ENCODE measurements at regions not wholly inside any gene's neighbourhood (a gene's known extent, or its start where the extent isn't known, plus 50 kb on each side); places are given as distances from the start of the nearest gene placed in this dataset.

GRCh38 chr10:130770018-130770630 is 541.4 kb downstream of the TCERG1L start:
- H4K20me1 ChIP-seq (ENCODE audit: insufficient read depth, low read length, poor library complexity, severe bottlenecking), result no peaks in the 10 kb centered on the region
- no peaks in the 10 kb centered on the region for H3F3A ChIP-seq (ENCODE audit: low read depth)
- H3K9me3 ChIP-seq (ENCODE audit: insufficient read depth, low read depth, low read length), result peaks cover 7% of the 10 kb centered on the region; the same call in 1 of the 2 replicates
- H3K27me3 ChIP-seq (ENCODE audit: insufficient read depth, low read length, poor library complexity, severe bottlenecking), result no peaks in the 10 kb centered on the region
- no peak overlapping the region for H3K9ac ChIP-seq (ENCODE audit: low read depth, low read length, poor library complexity, severe bottlenecking)
- no peaks in the 10 kb centered on the region for H3K36me3 ChIP-seq (ENCODE audit: insufficient read depth, low read length)
- TF ChIP-seq CTCF (conservative IDR thresholded peaks at IDR 0.05; ENCODE audit: low read length) (no peak), EZH2phosphoT487 (IDR thresholded peaks at IDR 0.05; ENCODE audit: borderline replicate concordance) (no peak)
- H2AFZ ChIP-seq (ENCODE audit: low read length), result no peak overlapping the region
- H3K4me2 ChIP-seq (ENCODE audit: low read depth, low read length, poor library complexity, severe bottlenecking), result no peak overlapping the region
- H3K9me2 ChIP-seq (replicated peaks; ENCODE audit: low read depth, low read length), result no peaks in the 10 kb centered on the region
- H3K4me1 ChIP-seq (ENCODE audit: insufficient read depth, low read length, poor library complexity, severe bottlenecking), result no peaks in the 10 kb centered on the region
- H3K79me2 ChIP-seq (ENCODE audit: insufficient read depth, low read length), result no peaks in the 10 kb centered on the region
- no peak overlapping the region for H3K4me3 ChIP-seq (ENCODE audit: low read length, poor library complexity, severe bottlenecking)

GRCh38 chr10:130771491-130771946 is 540.0 kb downstream of the TCERG1L start:
- H3K9me2 ChIP-seq (replicated peaks; ENCODE audit: low read depth, low read length), result no peaks in the 10 kb centered on the region
- H4K20me1 ChIP-seq (ENCODE audit: insufficient read depth, low read length, poor library complexity, severe bottlenecking), result no peaks in the 10 kb centered on the region
- no peaks in the 10 kb centered on the region for H3F3A ChIP-seq (ENCODE audit: low read depth)
- H3K27me3 ChIP-seq (ENCODE audit: insufficient read depth, low read length, poor library complexity, severe bottlenecking), result no peaks in the 10 kb centered on the region
- peaks cover 7% of the 10 kb centered on the region; the same call in 1 of the 2 replicates for H3K9me3 ChIP-seq (ENCODE audit: insufficient read depth, low read depth, low read length)
- no peaks in the 10 kb centered on the region for H3K4me1 ChIP-seq (ENCODE audit: insufficient read depth, low read length, poor library complexity, severe bottlenecking)
- no peak overlapping the region for H3K4me2 ChIP-seq (ENCODE audit: low read depth, low read length, poor library complexity, severe bottlenecking)
- H3K4me3 ChIP-seq (ENCODE audit: low read length, poor library complexity, severe bottlenecking), result no peak overlapping the region
- no peaks in the 10 kb centered on the region for H3K36me3 ChIP-seq (ENCODE audit: insufficient read depth, low read length)
- no peak for TF ChIP-seq EZH2phosphoT487 (IDR thresholded peaks at IDR 0.05; ENCODE audit: borderline replicate concordance)
- TF ChIP-seq CTCF (conservative IDR thresholded peaks at IDR 0.05; ENCODE audit: low read length), result no peak
- no peaks in the 10 kb centered on the region for H3K79me2 ChIP-seq (ENCODE audit: insufficient read depth, low read length)
- H2AFZ ChIP-seq (ENCODE audit: low read length), result no peak overlapping the region
- no peak overlapping the region for H3K9ac ChIP-seq (ENCODE audit: low read depth, low read length, poor library complexity, severe bottlenecking)

- Histone ChIP-seq H4K20me1 (ENCODE audit: insufficient read depth, low read length, poor library complexity, severe bottlenecking) (no peaks in the 10 kb centered on the region), H3K9me3 (ENCODE audit: insufficient read depth, low read depth, low read length) (peaks cover 4% of the 10 kb centered on the region; the same call in 1 of the 2 replicates), H3K9ac (ENCODE audit: low read depth, low read length, poor library complexity, severe bottlenecking) (no peak overlapping the region), H3K4me1 (ENCODE audit: insufficient read depth, low read length, poor library complexity, severe bottlenecking) (no peaks in the 10 kb centered on the region), H3K4me3 (ENCODE audit: low read length, poor library complexity, severe bottlenecking) (no peak overlapping the region), H3K4me2 (ENCODE audit: low read depth, low read length, poor library complexity, severe bottlenecking) (no peak overlapping the region), H3F3A (ENCODE audit: low read depth) (no peaks in the 10 kb centered on the region), H3K27me3 (ENCODE audit: insufficient read depth, low read length, poor library complexity, severe bottlenecking) (no peaks in the 10 kb centered on the region), H3K79me2 (ENCODE audit: insufficient read depth, low read length) (no peaks in the 10 kb centered on the region), H3K36me3 (ENCODE audit: insufficient read depth, low read length) (no peaks in the 10 kb centered on the region), H3K9me2 (replicated peaks; ENCODE audit: low read depth, low read length) (no peaks in the 10 kb centered on the region), H2AFZ (ENCODE audit: low read length) (no peak overlapping the region)
- TF ChIP-seq CTCF (conservative IDR thresholded peaks at IDR 0.05; ENCODE audit: low read length) (no peak), EZH2phosphoT487 (IDR thresholded peaks at IDR 0.05; ENCODE audit: borderline replicate concordance) (no peak)
Measured at GRCh38 chr10:130772056-130772455, 539.5 kb downstream of the TCERG1L start.
